ENCODE measurements at regions not wholly inside any gene's neighbourhood (a gene's known extent, or its start where the extent isn't known, plus 50 kb on each side); places are given as distances from the start of the nearest gene placed in this dataset.
"Not testable (repeated sequence)": the region's sequence is repeated elsewhere in the genome, so short reads cannot be mapped to it uniquely, and the experiment has no call there.

DNA sequence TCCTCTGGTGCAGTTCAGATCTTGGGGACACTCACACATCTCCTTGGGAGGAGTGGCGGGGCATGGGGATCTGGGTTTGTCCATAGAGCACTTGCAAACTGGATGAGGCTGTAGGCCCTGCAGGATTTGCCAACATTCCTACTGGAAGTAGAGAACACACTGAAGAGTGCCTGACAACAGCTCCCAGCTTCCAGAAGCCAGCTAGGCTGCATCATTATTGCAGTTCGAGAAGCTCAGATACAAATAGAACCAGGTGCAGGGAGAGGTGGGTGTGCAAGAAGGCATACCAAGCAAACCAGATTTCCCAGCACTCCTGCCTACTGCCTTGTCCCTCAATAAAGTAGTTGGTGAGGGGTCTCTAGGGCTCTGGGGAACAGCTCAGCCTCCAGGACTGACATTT, 52.5 kb downstream of the RHOB start:
- no peak for DNase-seq

DNA sequence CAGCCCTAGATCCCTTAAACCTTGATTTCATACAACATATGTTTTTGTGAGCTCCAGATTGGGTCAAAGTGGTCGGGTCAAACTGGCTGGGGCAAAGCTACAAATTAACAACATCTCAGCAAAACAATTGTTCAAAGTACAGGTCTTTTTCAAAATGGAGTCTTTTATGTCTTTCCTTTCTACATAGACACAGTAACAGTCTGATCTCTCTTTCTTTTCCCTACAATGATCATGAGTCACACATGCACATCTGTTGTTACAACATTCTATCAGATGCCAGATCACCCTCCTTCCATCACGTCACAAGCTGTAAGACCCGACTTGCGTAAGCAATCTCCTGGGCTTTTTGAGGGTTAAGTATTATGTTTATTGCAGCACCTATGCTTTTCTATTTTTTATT, 55.1 kb downstream of the RHOB start:
- peak; percentile 21 for DNase-seq

DNA sequence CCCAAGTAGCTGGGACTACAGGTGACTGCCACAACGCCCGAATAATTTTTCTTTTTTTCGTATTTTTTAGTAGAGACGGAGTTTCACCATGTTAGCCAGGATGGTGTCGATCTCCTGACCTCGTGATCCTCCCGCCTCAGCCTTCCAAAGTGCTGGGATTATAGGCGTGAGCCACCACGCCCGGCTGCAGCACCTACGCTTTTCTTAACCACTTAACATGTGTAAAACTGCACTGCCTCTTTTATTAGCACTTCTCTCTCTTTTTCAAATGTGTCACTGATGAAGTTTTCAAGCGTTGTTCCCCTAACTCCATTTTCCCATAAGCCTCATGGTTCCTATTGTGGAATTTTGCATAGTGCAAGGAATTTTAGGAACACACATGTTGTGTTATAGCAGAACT, 55.6 kb downstream of the RHOB start:
- not testable (repeated sequence) for DNase-seq

DNA sequence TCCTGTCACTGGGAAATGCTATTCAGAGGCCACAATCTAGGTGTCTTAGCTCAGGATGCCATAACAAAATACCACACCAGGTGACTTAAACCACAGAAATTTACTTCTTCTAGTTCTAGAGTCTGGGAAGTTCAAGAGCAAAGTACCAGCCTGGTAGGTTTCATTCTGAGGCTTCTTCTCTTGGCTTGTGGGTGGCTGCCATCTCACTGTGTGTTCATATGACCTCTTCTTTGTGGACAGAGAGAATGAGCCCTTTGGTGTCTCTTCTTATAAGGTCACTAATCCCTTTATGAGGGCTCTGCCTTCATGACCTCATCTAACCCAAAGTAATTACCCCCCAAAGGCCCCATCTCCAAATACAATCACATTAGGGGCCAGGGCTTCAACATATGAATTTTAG, 57.3 kb downstream of the RHOB start:
- DNase-seq: no peak

DNA sequence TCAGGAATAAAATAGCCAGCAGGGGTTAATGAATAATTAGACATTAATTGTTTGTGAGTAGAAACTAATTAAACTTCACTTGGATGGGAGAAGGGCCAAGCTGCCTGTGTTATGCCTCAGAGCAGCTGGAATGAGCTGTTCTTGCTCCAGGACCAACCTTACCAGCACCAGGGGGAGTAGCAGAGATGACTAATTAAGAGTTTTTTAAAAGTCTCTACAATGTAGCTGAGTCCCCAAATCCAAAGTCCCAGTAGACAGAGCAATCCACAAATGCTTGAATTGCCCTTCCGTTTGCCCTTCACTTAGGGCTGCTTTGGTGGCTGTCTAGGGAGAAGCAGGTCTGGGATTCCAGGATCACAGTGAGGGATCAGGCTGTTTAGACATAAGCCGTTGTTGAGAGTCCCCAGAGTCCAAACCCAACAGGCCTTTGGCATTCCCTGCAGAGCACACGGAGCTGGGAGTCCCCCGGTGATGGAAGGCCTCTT, 59.4 kb downstream of the RHOB start:
- no peak for DNase-seq

DNA sequence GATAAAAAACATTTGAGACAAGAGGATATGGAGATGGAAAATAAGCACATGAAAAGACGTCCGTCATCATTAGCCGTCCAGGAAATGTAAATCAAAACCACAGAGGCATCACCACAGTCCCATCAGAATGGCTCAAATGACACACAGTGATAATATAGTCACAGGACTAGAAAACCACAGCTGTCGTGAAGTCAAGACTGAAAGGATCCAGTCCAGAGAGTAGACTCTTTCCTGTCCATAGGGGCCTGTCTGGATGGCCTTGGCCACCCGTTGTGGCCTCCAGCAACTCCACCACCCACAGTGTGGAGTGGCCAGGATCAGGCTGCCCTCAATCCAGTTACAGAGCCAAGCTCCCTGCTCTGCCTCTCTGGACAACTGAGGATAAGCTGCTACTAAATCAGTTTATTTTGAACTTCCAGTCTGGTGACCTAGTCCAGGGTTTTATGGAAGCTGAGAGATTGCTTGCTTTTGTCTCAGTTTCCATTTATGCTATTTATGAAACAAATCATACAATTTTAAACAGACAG, 60.4 kb downstream of the RHOB start:
- DNase-seq: no peak

DNA sequence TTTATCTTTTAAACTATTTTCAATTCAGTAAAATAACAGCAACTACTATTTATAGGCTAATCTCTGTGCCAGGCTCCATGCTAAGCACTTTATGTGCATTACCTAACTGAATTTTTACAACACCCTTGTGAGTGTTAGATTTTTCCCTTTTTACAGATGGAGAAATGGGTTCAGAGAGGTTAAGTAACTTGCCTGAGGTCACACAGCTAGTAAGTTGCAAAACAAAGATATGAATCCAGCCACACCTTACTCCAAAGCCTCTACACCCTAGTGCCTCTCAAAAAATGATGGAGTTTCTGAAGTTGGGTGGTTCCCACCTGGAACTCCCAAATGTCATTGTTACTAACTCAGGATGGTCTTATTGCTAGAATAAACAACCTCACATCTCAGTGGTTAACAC, 60.8 kb downstream of the RHOB start:
- no peak for DNase-seq

DNA sequence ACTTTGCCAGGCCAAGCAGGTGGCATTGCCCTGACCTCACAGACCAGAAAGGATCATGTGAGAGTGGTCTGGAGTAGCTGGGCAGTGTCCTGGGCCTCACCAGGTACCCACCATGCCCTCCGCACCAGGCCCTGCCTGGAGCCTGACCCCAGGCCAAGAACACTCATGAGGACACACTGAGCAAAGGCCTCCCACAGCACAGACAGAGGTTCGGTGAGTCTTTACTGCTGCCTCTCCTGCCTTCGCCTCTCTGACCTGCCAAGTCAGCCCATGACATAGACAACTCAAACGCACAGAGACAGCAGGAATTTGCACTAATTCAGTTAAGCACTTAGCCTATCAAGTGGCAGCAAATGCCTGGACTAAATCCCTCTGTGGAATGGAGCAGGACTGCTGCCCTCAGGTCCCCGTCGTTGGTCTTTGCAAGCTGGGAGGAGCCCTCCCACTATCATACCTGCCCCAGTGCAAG, 62.5 kb downstream of the RHOB start:
- no peak for DNase-seq

DNA sequence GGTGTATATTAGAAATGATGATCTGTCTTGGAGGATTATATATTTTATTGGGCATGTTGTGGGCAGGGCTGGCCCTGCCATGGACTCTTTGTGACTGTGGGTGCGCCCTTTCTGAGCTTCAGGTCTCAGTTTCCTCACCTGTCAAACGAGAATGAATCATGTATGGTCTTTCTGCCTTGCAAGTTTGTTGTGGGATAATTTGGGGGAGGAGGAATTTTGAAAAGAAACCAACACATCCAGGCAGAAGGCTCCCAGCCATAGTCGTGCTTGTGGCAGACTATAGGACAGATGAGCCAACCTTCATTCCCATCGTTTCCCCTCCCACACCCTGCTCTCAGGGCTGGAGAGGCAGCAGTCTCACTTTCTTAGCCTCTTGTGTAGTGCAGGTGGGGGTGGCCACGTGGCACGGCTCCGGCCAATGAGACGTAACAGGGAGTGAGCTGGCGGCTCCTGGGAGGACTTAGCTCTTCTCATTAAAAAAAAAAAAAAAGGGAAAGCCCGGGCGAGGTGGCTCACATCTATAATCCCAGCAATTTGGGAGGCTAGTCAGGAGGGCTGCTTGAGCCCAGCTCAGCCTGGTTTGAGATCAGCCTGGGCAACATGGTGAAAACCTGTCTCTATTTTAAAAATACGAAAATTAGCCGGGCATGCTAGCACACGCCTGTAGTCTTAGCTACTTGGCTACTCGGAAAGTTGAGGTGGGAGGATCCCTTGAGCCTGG, 63.1 kb downstream of the RHOB start:
- DNase-seq: peak; percentile 26

DNA sequence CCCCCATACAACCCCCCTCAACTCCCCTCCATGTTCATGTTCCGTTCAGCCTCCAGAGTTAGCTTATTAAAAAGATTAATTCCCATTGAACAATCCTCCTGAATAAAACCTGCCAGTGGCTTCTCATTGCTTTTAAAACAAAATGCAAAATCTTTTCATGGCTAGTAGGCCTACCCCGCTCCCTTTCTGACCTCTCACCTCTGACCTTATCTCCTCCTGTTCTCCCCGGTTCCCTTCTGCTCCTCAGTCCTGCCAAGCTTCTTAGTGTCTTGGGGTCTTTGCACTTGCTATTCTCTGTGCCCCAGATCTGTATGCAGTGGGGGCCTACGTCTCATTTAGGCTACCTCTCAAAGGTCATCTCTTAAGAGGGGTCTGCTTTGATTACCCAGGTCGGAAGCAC, 64.3 kb downstream of the RHOB start:
- DNase-seq: no peak

DNA sequence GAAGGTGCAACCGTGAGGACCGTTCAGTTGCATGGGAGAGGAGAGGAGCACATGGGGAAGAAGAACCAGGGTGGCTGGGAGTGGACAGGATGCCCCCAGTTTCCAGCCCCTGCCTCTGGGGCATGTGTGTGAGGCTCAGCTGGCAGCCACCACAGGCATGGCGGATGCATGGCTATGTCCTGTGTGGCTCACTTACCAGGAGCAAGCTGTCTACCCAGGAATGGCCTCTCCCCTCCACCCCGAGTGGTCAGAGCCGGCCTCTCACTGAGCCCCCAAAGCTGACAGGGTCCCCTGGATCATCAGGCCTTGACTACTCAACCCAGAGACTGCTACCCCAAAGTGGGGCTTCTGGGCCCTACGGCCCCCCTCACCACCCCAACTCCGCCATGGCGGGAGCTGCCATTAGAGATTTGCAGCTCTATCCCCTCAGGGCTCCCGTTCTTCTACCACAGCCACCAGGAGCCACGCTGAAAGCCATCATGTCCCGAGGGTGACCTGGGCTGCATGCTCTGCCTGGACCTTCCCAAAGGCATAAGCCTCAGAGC, 65.3 kb downstream of the RHOB start:
- DNase-seq: no peak

DNA sequence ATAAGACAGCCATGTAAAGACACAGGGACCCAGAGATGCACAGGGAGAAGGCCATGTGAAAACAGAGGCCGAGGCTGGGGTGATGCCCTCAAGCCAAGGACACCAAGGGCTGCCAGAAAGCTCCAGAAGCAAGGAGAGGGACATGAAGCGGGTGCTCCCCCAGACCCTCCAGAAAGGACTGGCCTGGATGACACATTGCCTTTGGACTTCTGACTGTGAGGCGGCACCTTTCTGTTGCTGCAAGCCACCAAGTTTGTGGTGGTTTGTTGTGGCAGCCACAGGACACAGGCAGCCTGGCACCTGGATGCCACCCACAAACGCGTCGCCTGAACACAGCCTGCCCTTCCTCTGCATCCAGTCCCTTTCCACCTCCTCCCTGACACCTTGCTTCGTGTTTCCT, 67.1 kb downstream of the RHOB start:
- no peak for DNase-seq

DNA sequence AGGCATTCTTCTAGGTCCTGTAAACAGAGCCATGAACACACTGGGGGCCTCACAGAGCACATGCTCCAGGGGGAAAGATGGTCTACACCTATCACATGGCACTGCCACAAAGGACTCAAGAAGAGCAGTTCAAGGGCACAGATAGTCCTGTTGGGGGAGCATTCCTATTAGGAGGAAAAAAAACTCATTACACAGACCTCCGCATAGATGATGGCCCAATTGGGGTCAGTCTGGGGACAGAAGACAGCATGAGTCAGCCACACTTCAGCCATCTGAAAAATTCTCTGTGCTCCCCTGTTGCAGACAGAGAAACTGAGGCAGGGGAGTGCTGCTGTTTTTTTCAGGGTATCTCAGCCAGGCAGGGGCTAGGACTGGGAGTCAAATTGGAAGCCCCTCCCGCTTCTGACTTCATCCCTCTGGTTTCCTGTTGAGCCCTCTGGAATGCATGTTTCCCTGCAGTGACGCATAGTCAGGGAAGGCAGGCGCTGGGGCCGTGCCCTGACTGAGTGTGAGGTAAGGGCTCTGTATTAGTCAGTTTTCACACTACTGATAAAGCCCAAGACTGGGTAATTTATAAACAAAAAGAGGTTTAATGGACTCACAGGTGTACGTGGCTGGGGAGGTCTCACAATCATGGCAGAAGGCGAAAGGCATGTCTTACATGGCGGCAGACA, 67.9 kb downstream of the RHOB start:
- no peak for DNase-seq

DNA sequence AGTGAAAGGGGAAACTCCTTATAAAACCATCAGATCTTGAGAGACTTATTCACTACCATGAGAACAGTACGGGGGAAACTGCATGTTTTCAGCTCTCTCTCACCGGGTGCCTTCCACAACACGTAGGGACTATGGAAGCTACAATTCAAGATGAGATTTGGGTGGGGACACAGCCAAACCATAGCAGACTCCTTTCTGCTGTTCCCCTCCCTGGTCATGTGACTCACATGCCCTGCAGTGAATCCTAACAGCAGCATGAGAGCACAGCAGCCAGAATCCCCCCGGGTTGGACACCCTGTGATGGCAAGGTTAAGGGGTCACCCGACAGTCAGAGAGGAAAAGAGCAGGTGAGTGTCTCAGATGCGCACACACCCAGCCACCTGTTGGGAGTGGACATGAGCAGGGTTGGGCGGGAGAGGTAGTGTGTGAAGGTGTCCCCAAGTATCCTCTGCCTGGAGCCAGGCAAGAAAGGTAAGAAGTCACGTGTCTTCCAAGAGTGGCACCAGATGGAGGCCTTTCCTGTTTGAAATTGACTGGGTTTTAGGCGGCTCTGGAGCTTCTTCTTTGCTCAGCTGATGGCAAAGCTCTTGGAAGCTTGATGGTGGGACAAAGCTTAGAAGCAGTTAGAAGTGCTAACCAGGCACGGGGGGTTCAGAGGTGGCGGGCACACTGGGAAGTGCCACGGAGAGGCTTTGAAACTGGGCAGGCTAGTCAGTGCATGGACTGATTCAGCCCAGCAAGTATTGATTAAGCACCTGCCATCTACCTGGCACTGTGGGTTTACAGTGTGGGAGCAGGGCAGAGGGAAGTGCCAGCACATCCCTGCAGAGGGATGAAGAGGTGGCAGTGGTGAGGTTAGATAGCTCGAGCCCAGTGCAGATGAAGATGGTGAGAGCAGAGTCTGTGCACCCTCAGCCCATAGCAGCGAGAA, 68.7 kb downstream of the RHOB start:
- no peak for DNase-seq

DNA sequence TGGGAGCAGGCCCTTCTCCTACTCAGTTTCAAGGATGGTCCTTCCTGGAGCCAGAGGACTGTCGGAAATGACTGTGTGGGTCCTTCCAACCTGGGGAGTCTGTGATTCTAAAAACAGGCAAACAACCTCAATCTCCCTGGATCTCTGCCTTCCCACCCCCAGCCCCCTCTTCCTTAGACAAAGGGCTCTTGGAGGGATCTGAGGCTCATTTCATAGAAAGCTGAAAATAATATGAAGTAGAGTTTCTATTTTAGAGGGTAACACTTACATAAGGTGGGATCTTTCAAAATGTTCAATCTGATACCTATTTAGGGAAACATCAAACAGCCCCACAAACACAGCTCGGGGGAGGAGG, 69.4 kb downstream of the RHOB start:
- no peak for DNase-seq

DNA sequence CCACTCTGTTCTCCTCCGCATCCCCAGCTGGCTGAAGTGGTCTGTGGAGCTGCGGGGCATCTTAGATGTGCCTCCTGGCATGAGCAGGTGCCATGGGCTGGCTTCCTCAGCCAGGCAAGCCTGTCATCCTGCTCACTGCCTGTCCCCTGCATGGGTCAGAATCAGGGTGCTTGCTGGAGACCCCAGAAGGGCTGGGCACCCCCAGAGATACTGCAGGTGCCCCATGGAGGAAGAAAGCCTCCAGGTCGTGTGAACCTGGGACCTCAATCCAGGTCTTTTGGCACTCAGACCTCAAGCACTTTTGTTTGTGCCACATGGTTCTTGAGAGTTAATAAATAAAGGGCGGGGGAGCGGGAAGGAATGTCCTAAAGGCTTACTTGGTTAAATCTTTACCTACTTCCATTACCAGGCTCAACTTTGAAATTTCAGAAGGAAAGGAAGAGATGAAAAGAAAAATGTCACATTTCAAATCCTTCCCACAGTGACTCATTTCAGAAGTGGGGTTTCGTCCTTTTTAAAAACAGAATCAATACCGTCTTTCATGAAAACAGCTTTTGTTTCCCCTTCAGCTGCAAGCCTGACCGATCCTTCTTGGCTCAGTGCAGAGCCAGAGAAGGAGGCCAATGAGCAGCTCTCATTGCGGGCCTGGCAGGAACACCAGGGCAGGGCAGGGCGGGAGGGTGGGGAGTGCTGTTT, 69.9 kb downstream of the RHOB start:
- no peak for DNase-seq

DNA sequence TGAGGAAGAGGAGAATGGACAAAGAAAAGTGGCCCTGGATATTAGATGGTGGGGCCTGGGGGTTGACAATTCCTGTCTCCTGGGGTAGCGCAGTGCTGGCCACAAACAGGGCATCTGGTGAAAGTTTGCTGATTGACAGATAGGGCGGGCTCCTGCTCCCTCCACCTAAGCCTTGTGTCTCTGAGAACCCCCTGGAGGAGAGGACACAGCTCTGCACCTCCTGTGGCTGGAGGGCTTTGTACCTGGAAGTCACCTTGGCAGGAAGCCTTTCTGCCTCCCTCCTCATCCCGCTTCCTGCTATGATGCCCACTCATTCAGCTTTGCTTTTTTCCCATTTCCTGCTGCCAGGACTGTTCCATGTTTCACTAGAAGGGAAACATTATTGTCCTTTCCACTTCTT, 72.4 kb downstream of the RHOB start:
- DNase-seq: no peak

DNA sequence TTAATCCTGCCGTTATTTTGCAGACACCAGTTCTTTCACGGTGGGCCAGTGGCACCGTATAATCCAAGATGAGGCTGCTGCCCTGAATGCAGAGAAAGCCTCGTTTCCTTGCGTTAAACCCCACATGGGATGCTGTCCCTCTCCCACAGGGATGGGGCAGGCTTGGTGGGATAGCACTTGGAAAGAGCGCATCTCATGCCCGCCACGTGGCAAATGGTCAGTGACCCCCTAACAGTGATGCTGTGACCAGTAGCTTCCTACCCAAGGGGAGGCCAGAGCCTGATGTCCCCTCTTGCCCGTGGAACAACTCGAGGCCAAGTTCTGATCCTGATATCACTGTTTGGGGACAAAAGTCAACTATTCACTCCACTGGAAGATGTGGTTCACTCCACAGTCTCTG, 73.3 kb downstream of the RHOB start:
- no peak for DNase-seq

DNA sequence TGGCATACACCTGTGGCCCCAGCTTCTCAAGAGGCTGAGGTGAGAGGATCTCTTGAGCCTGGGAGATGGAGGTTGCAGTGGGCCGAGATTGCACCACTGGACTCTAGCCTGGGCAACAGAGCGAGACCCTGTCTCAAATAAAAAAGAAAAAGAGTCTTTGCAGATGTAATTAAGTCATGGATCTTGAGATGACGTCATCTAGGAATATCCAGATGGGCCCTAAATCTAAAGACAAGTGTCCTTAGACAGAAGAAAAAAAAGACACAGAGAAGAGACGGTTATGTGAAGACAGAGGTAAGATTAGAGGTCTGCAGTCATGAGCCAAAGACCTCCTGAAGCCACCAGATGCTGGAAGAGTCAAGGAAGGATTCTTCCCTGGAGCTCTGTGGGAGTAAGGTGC, 74.3 kb downstream of the RHOB start:
- no peak for DNase-seq

DNA sequence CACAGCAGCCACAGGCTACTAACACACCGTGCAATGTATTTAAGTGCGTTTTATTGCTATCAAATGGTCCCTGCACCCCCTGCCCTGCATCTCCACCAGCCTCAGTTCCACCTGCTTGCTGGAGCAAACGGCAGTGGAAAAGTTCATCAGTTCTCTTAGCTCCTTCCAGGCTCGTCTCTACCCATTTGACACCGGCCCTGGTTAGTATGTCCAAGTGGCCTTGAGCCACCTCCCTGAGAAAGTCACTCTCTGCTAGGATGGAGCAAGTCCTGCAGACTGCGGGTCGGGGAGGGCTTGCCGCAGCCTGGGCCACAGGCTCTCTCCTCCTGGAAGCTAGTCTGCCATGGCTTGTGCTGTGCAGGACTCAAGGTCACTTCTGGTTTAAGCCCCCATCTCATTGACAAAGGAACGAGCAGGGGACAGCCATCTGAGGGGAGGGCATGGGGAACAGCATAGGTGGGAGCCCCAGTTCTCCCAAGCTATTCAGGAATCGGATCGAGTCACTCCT, 74.9 kb downstream of the RHOB start:
- DNase-seq: no peak

DNA sequence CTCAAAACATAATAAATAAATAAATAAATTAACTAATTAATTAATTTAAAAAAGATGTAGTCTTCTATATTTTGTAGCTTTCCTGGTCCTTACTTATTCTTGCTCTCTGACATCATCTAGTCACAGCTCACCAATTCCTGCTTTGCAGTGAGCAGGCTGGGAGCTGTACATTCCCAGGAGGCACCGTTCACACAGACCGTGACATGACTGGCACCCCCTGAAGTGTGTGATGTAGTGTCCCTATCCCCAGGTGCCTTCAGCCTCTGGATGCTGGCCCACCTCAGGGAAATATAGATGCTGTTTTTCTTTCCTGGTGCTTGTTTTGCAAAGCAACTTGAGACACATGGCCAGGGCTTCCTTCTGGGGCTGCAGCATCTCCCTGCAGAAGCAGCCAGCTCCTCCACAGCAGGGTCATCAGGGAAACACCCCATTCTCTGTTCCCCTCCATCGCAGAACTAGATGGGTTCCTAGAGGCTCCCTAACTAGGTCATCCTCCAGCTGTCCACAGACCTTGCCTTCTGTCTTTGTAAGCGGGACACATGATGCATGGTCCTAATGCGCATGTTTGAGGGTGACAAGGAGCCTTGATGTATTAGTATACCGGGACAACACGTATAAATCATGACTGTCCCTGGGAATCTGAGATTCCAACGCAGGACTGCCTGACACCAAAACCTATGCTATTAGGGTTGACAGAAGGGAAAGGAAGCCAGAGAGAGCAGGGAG, 76.4 kb downstream of the RHOB start:
- no peak for DNase-seq

DNA sequence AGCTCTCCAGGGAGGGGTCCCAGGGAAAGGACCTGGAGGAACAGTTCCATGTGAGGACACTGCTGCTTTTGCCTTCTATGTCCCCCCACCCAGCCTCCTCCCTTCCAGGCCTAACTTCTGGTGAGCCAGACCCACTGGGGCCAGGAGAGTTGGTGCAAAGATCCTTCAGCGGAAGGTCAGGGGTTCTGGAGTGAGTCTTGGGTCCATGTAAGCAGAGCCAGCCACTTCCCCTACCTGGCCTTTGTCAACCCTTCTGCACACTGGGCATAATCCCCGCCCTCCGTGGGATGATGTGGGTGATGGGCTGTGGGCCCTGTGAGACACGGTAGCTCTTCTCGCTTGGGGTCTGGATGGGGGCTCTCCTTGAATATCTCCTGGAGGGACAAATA, 76.9 kb downstream of the RHOB start:
- DNase-seq: no peak

All from NCI-H1694 treated with DMSO at 0.1 percent for 48 hours (cell line).